GM12891 (cell line): ENCODE measurements at regions not wholly inside any gene's neighbourhood (a gene's known extent, or its start where the extent isn't known, plus 50 kb on each side); places are given as distances from the start of the nearest gene placed in this dataset.

ENCODE experiments used
- DNase-seq: peaks from one replicate; pipeline ENCODE4 v3.0.0; 2011; ENCODE audit warnings: low spot score; ENCODE audit not compliant: insufficient read length
- FAIRE-seq: peaks from 2 replicates; lab custom pipeline; 2011; peaks lifted over from hg19 to GRCh38; lab: Jason Lieb, UNC
- PAX5 ChIP-seq: IDR thresholded peaks from 2 replicates; pipeline ENCODE4 v1.6.1; 2011; ENCODE audit warnings: low read length, moderate library complexity, mild to moderate bottlenecking; ENCODE audit not compliant: insufficient read depth, severe bottlenecking
- POLR2A ChIP-seq: IDR thresholded peaks from 2 replicates; pipeline ENCODE4 v1.6.1; 2011; ENCODE audit warnings: low read depth, low read length, control low read depth
- POLR2AphosphoS5 ChIP-seq: IDR thresholded peaks from 2 replicates; pipeline ENCODE4 v1.6.1; 2011; ENCODE audit warnings: low read depth, low read length, control low read depth
- POU2F2 ChIP-seq: IDR thresholded peaks from 2 replicates; pipeline ENCODE4 v1.6.1; 2011; ENCODE audit warnings: low read depth, mild to moderate bottlenecking, control low read depth, low read length, moderate library complexity
- SPI1 ChIP-seq: IDR thresholded peaks from 2 replicates; pipeline ENCODE4 v1.6.1; 2011; ENCODE audit warnings: low read depth, low read length, control low read depth
- TAF1 ChIP-seq: IDR thresholded peaks from 2 replicates; pipeline ENCODE4 v1.6.1; 2011; ENCODE audit warnings: low read depth, low read length, control low read depth

DNA sequence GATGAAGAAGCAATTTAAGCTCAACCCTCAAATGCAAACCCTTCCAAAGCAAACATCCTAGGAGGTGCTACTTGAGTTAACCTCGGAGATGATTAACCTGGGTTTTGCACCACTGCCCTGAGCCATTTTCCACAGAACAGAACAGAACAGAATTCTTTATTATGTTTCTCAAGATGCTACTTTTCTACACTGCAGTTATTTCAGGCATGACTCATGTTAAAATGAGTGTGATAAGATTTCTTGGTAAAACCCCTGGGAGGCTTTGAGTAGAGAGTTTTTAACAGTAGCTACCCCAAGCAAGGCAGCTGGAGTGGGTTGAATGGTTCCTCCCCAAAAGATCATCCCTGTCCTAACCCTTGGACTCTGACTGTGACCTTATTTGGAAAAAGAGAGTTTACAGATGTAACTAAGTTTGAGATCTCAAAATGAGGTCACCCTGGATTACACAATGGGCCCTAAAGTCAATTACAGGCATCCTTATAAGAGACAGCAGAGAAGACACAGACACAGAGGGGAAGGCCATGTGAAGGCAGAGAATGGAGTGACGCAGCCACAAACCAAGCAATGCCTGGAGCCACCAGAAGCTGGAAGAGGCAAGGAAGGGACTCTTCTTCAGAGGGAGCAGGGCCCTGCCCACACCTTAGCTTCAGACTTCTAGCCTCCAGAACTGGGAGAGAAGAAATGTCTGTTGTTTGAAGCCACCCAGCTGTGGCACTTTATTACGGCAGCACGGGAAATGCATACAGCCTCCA lies 153.4 kb downstream of the ETS2 start:
- DNase-seq (no peak), FAIRE-seq (no peak)
- TF ChIP-seq PAX5 = no peak
- no peak for TF ChIP-seq TAF1
- TF ChIP-seq POLR2A = no peak
- TF ChIP-seq POLR2AphosphoS5 = no peak

DNA sequence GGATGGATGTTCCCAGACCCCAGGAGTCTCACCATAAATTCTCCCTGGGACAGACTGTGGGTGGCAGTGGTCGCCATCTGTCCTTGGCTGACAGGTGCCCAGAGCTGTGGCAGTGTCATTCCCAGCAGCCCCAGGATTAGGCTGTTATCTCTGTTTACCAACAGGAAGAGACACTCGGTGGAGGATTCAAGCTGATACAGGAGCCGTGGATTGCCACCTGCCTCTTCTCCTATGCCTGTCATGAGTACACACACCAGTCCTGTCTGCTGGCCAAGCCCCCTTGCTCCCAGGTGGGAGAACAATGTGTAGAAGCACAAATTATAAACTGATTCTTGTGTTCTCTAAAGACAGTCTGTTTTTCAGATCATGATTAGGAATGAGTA lies 152.6 kb downstream of the ETS2 start:
- no peak for DNase-seq
- FAIRE-seq = no peak
- TF ChIP-seq TAF1 (no peak), POLR2AphosphoS5 (no peak), SPI1 (no peak), POU2F2 (no peak), POLR2A (no peak), PAX5 (no peak)

DNA sequence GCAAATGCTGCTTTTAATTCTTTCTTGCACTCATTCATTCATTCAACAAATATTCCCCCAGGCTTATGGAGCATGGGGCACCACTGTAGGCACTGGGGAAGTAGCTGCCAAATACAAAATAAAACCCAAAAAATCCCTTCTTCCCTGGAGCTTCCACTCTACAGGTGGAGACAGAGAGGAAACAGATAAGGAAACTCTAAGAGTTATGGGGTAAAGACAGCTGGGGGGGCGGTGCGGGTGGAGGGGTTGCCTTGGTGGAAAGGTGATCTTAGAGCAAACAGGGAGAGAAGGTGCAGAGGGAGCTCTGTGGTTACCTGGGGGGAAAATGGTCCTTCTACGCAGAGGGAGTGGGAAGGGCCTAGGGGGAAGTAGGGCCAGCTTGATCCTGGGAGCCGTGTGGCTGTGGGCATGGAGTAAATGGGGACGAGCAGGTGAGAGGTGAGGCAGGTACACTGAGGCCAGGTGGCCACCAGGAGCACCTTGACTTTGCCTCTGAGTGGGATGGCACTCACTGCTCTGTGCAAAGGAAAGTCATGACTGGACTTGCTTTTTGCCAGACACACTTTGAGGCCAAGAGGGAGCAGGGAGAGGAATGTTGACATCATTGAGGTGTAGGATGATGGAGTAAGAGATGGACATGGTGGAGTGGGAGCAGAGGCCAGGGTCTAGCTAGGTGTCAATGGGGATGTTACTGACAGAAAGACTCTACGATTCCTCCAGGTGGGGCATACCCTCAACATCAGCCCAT lies 152.0 kb downstream of the ETS2 start:
- TF ChIP-seq POU2F2 = no peak
- no peak for TF ChIP-seq PAX5
- TF ChIP-seq SPI1 = no peak
- TF ChIP-seq POLR2A = no peak
- no peak for TF ChIP-seq POLR2AphosphoS5
- TF ChIP-seq TAF1 = no peak
- no peak for FAIRE-seq

DNA sequence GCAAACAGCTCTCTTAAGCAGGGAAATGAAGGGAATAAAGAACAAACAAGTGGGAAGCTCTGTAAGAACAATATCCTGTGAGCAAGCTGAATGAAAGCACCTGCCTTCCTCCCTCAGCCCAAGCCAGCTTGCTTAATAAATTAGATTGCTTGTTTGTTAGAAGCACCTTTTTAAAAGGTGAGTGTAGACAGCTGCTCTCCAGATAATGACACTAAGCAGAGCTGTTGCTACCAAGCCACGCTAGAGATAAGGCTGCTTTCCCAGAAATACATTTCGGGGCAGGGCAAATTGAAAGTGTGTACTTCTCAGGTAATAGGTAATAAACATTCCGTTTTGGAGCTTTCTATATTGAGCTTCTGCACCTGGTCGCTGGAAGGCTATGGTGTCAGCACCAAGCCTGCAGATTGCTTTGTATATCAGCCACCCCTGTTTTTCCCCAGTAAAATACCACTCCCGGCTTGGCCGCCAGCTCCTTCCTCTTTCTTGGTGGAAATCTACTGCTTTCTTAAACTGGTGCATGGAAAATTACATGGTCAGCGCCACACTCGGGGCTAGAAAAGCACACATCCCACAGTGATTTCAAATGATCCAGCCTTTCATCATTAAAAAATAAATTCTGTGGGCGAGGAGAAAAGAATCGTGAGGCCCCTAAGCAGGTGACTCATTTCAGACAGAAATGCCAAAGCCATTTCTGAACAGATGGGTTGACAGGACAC lies 151.3 kb downstream of the ETS2 start:
- TF ChIP-seq POLR2AphosphoS5 (no peak), SPI1 (no peak)
- DNase-seq (no peak), FAIRE-seq (no peak)

More for the DNA sequence above, 152.0 kb downstream of the ETS2 start:
- no peak for DNase-seq

DNA sequence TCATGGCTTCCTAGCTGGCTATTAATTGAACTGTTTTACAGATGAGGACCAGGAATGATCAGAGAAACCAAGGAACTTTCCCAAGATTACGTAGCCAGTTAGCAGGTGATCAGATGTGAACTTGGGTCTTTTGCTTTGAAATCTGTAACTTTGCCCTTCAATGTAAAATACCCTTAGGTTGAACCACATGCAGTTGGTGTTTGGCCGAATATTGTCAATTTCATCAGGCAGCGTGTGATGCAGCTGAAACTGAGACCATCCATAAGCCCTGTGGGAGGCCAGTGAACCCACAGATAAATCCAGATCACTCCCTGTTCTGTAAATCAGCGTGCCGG lies 150.8 kb downstream of the ETS2 start:
- TF ChIP-seq POU2F2 (no peak), POLR2AphosphoS5 (no peak), PAX5 (no peak), POLR2A (no peak), TAF1 (no peak), SPI1 (no peak)
- DNase-seq (no peak), FAIRE-seq (no peak)

DNA sequence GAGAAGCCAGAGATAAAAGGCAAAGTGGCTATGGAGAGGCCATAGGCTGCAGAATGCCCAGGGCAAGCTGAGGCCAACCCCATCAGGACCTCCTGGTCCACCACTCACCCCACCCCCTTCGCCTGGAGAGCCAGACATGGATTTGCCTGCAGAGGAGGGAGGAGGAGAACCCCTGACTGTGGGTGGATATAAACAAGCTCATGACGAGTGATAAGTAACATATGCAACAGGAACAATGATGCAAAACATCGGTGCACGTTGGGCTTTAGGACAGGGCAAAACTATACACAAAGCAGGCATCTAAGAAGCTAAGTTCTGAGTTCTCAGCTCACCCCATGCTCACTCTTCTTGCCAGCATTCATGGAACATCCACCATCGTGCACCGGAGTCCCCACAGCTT lies 150.3 kb downstream of the ETS2 start:
- DNase-seq (no peak), FAIRE-seq (no peak)
- TF ChIP-seq POLR2A (no peak), SPI1 (no peak)

DNA sequence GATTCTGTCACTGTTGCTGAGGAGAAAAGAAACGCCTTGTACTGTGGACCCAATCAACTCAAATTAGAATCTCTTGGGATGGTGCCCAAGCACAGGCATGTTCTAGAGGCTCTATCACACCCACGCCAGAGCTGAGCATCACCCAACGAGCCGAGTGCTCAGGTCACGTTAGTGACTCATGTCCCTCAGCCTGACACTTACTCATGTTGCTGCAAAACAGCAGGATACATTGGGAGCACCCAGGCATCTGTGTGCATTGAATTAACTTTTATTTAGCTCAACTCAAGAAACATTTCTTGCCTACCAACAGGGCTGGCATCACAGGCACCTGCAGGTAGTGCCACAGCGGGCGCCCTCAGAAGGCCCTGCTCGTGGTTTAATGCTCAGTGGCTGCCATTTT lies 149.8 kb downstream of the ETS2 start:
- DNase-seq = no peak
- FAIRE-seq = no peak
- TF ChIP-seq POU2F2 = no peak
- no peak for TF ChIP-seq PAX5
- no peak for TF ChIP-seq POLR2AphosphoS5
- no peak for TF ChIP-seq POLR2A
- TF ChIP-seq SPI1 = no peak

DNA sequence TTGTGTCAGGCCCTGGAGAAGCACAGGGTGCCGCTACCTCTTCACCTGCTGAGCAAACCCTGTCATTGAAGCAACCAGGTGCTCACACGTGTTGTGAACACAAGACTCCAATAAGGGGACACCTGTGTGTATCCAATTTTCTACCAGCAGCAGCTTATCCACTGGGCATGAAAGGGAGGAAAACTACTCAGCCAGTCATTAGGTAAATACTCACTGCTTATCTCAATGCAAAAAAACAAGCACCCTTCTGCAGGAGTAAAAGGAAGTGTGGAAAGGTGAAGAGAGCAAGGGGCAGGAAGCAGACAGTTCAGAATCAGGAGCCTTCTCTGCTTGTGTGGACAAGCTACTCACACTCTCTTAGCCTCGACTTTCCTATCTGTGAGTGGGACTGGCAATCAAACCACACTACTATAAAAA lies 148.9 kb downstream of the ETS2 start:
- DNase-seq = no peak
- TF ChIP-seq POLR2AphosphoS5 = no peak
- no peak for TF ChIP-seq TAF1
- no peak for TF ChIP-seq PAX5
- no peak for TF ChIP-seq POU2F2
- TF ChIP-seq SPI1 = no peak
- TF ChIP-seq POLR2A = no peak
- no peak for FAIRE-seq

DNA sequence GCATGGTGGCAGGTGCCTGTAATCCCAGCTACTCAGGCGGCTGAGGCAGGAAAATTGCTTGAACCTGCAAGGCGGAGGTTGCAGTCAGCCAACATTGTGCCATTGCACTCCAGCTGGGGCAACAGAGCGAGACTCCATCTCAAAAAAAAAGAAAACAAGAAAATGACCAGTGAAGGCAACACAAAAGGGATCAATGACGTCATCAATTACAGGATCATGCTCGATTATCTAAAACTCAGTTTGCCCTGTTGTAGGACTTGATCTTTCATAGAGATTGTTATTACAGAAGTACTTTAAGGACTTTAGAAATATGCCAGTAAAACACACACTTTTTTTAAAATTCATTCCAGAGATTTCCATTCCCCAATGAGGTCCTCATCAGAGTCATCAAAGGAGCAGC lies 147.8 kb downstream of the ETS2 start:
- TF ChIP-seq POLR2AphosphoS5 (no peak), POU2F2 (no peak), SPI1 (no peak), TAF1 (no peak), POLR2A (no peak), PAX5 (no peak)
- FAIRE-seq (no peak), DNase-seq (no peak)

DNA sequence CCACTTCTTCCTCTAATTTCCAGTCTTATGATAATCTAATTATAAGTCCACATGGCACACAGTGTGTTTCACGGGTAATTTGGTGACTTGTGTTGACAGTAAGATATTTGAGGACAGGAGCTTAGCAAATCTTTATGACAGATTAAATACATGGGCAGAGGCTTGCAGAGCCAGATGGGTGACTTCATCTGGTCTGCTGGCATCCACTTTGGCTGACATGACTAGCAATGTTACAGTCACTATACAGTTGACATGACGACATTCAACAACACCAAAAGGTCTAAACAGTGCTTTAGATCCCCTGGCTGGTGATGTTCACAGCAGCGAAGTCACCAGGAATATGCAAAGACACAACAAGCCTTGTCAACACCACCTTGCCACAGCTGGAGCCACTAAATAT lies 147.2 kb downstream of the ETS2 start:
- DNase-seq (no peak), FAIRE-seq (no peak)
- TF ChIP-seq POLR2AphosphoS5 (no peak), SPI1 (no peak), POLR2A (no peak), TAF1 (no peak), POU2F2 (no peak), PAX5 (no peak)
